Hepatocyte (in vitro differentiated cells): ENCODE measurements at regions not wholly inside any gene's neighbourhood (a gene's known extent, or its start where the extent isn't known, plus 50 kb on each side); places are given as distances from the start of the nearest gene placed in this dataset.
"Not testable (repeated sequence)": the region's sequence is repeated elsewhere in the genome, so short reads cannot be mapped to it uniquely, and the experiment has no call there.

Source experiments
- DNase-seq: peaks from one replicate; pipeline ENCODE4 v3.0.0-alpha.2; 2016; ENCODE audit warnings: low spot score
- H2AFZ ChIP-seq: fragments of 200-600 bp; sonication (generic); 2 replicates; pipeline ENCODE4 v1.6.0; 2016; ENCODE audit warnings: antibody characterized with exemption, mild to moderate bottlenecking
- H3K27ac ChIP-seq: fragments of 200-600 bp; sonication (generic); 2 replicates; pipeline ENCODE4 v1.5.1; 2016; ENCODE audit warnings: mild to moderate bottlenecking
- H3K27me3 ChIP-seq: fragments of 200-600 bp; sonication (generic); 2 replicates; pipeline ENCODE4 v1.6.1; 2016
- H3K36me3 ChIP-seq: fragments of 200-600 bp; sonication (generic); replicated peaks from 2 replicates; pipeline ENCODE4 v1.5.1; 2016; ENCODE audit warnings: low read depth; ENCODE audit not compliant: insufficient read depth
- H3K4me1 ChIP-seq: fragments of 200-600 bp; sonication (generic); 2 replicates; pipeline ENCODE4 v1.5.1; 2016; ENCODE audit warnings: mild to moderate bottlenecking, moderate library complexity; ENCODE audit not compliant: insufficient read depth
- H3K4me2 ChIP-seq: fragments of 200-600 bp; sonication (generic); 2 replicates; pipeline ENCODE4 v1.6.0; 2016
- H3K4me3 ChIP-seq: fragments of 200-600 bp; sonication (generic); 2 replicates; pipeline ENCODE4 v1.5.1; 2016; ENCODE audit warnings: mild to moderate bottlenecking
- H3K79me2 ChIP-seq: fragments of 200-600 bp; sonication (generic); 2 replicates; pipeline ENCODE4 v1.6.0; 2017; ENCODE audit warnings: mild to moderate bottlenecking
- H3K9me2 ChIP-seq: fragments of 200-600 bp; sonication (generic); replicated peaks from 2 replicates; pipeline ENCODE4 v1.6.0; 2017; ENCODE audit warnings: mild to moderate bottlenecking; ENCODE audit not compliant: insufficient read depth
- H3K9me3 ChIP-seq: fragments of 200-600 bp; sonication (generic); 2 replicates; pipeline ENCODE4 v1.5.1; 2016; ENCODE audit warnings: low read depth, mild to moderate bottlenecking
- H4K20me1 ChIP-seq: fragments of 200-600 bp; sonication (generic); 2 replicates; pipeline ENCODE4 v1.6.0; 2016; ENCODE audit warnings: mild to moderate bottlenecking; ENCODE audit not compliant: insufficient read depth, poor library complexity, severe bottlenecking
- CTCF ChIP-seq: fragments of 200-600 bp; sonication (generic); IDR thresholded peaks from 2 replicates; pipeline ENCODE4 v1.5.1; 2016; ENCODE audit warnings: antibody characterized with exemption, mild to moderate bottlenecking; ENCODE audit not compliant: poor library complexity
- EZH2 ChIP-seq: fragments of 200-600 bp; sonication (generic); IDR thresholded peaks from 2 replicates; pipeline ENCODE4 v1.6.1; 2016; ENCODE audit warnings: antibody characterized with exemption, mild to moderate bottlenecking, borderline replicate concordance
- EZH2phosphoT487 ChIP-seq: fragments of 200-600 bp; sonication (generic); IDR thresholded peaks from one replicate; pipeline ENCODE4 v1.6.1; 2018; ENCODE audit warnings: antibody characterized with exemption, mild to moderate bottlenecking, low read depth, moderate library complexity; ENCODE audit not compliant: unreplicated experiment, severe bottlenecking
- WGBS: methylation state at CpG from one replicate; pipeline ENCODE4 v1.1.6; 2016; ENCODE audit warnings: low lambda C conversion rate; ENCODE audit errors: missing lambda C conversion rate; 5-methylcytosine and 5-hydroxymethylcytosine counted together

- H3K27ac ChIP-seq: no peak overlapping the region
- no peak for TF ChIP-seq EZH2phosphoT487
- no peak for TF ChIP-seq EZH2
- TF ChIP-seq CTCF: no peak
- H3K27me3 ChIP-seq: no peaks in the 10 kb centered on the region
- H4K20me1 ChIP-seq: no peaks in the 10 kb centered on the region
- no peaks in the 10 kb centered on the region for H3K79me2 ChIP-seq
- DNase-seq: no peak
- H3K36me3 ChIP-seq: no peaks in the 10 kb centered on the region
- peaks cover 6% of the 10 kb centered on the region for H3K4me1 ChIP-seq
- no peak overlapping the region for H2AFZ ChIP-seq
- H3K4me3 ChIP-seq: no peak overlapping the region
- H3K4me2 ChIP-seq: no peak overlapping the region
- H3K9me2 ChIP-seq: no peaks in the 10 kb centered on the region
- no peaks in the 10 kb centered on the region for H3K9me3 ChIP-seq
Observed at GRCh38 chr2:49845021-49845420, 690.7 kb upstream of the FSHR start.

GRCh38 chr2:49844113-49844512 lies 689.8 kb upstream of the FSHR start:
- not testable (repeated sequence) for H3K27ac ChIP-seq, H3K36me3 ChIP-seq, H3K4me3 ChIP-seq, H3K9me3 ChIP-seq, H3K9me2 ChIP-seq, H2AFZ ChIP-seq, H4K20me1 ChIP-seq, H3K79me2 ChIP-seq, H3K4me1 ChIP-seq, DNase-seq, H3K27me3 ChIP-seq, H3K4me2 ChIP-seq
- 95% methylated on average over 6 of the region's 6 CpGs for WGBS

- TF ChIP-seq EZH2 (no peak), CTCF (no peak), EZH2phosphoT487 (no peak)
- no peak overlapping the region for H3K4me3 ChIP-seq
- H2AFZ ChIP-seq: no peak overlapping the region
- H3K4me2 ChIP-seq: no peak overlapping the region
- H3K36me3 ChIP-seq: no peaks in the 10 kb centered on the region
- no peak for DNase-seq
- H3K27me3 ChIP-seq: no peaks in the 10 kb centered on the region
- H3K9me2 ChIP-seq: no peaks in the 10 kb centered on the region
- 91% methylated on average over 2 of the region's 2 CpGs for WGBS
- no peak overlapping the region for H3K27ac ChIP-seq
- no peaks in the 10 kb centered on the region for H4K20me1 ChIP-seq
- no peaks in the 10 kb centered on the region for H3K79me2 ChIP-seq
- peaks cover 6% of the 10 kb centered on the region for H3K4me1 ChIP-seq
- no peaks in the 10 kb centered on the region for H3K9me3 ChIP-seq
Observed at GRCh38 chr2:49843314-49843713, 689.0 kb upstream of the FSHR start.

GRCh38 chr2:49840428-49840975 lies 686.2 kb upstream of the FSHR start:
- H3K27ac ChIP-seq: no peak overlapping the region
- peaks cover under 1% of the 10 kb centered on the region for H3K4me1 ChIP-seq
- no peak for TF ChIP-seq EZH2phosphoT487
- no peak for TF ChIP-seq CTCF
- TF ChIP-seq EZH2: no peak
- no peaks in the 10 kb centered on the region for H3K27me3 ChIP-seq
- H3K36me3 ChIP-seq: no peaks in the 10 kb centered on the region
- DNase-seq: no peak
- H3K4me3 ChIP-seq: no peak overlapping the region
- no peaks in the 10 kb centered on the region for H3K9me2 ChIP-seq
- WGBS: 68% methylated on average over 5 of the region's 5 CpGs
- no peak overlapping the region for H3K4me2 ChIP-seq
- H2AFZ ChIP-seq: no peak overlapping the region
- H3K79me2 ChIP-seq: no peaks in the 10 kb centered on the region
- H3K9me3 ChIP-seq: no peaks in the 10 kb centered on the region
- H4K20me1 ChIP-seq: no peaks in the 10 kb centered on the region
